GM19351 (cell line): ENCODE measurements at regions not wholly inside any gene's neighbourhood (a gene's known extent, or its start where the extent isn't known, plus 50 kb on each side); places are given as distances from the start of the nearest gene placed in this dataset.
"Not testable (repeated sequence)": the region's sequence is repeated elsewhere in the genome, so short reads cannot be mapped to it uniquely, and the experiment has no call there.

Source experiments
- ATAC-seq: cut with Tn5 transposase; IDR thresholded peaks from one replicate; pipeline ENCODE4 v1.9.1; 2021; ENCODE audit warnings: mild to moderate bottlenecking, moderate library complexity; ENCODE audit not compliant: unreplicated experiment

- ATAC-seq: no peak
Observed at GRCh38 chr11:87778357-87778756, 396.9 kb downstream of the RAB38 start.

DNA sequence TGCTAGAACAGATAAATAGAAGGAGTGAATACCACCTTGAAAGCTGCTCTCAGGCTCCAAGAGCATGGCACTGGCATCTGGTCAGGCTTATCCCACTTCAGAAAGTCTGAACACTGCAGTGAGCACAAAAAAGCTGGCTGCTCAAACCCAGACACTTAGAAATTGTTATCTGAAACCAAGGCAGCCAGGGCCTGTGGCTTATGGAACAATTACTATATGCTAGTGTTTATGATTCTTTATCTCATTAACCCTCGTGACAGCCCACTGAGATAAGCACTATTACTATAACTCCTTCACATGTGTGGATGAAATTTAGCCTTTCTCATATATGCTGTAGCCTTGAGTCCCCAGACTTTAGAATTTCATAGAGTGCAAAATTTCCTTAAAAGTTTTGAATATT is 400.2 kb downstream of the RAB38 start:
- ATAC-seq: no peak

- no peak for ATAC-seq
Observed at GRCh38 chr11:87769661-87770060, 405.6 kb downstream of the RAB38 start.

DNA sequence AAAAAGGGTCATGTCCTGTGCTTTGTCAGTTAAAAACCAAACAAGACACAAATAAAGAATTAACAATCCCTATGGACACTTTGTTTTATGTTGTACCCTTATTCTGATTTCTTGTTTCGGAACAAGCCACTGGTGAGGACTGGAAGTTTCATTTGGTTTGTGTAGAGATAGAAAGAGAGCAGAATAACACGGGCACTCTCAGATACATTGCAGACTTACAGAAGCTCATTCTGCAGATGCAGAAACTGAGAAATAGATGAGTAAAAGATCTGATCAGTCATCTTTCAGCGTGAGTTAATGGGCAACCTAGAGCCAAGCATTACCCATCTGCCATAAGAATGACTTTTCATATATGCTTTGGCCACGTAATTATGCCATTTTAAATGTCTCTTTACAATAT is 407.6 kb downstream of the RAB38 start:
- ATAC-seq: no peak

DNA sequence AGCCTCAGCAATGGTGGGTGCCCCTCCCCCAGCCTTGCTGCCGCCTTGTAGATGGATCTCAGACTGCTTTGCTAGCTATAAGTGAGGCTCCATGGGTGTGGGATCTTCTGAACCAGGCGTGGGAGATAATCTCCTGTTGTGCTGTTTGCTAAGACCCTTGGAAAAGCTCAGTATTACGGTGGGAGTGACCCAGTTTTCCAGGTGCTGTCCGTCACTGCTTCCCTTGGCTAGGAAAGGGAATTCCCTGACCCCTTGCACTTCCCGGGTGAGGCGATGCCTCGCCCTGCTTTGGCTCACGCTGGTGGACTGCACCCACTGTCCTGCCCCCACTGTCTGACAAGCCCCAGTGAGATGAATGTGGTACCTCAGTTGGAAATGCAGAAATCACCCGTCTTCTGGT is 411.2 kb downstream of the RAB38 start:
- ATAC-seq: not testable (repeated sequence)

DNA sequence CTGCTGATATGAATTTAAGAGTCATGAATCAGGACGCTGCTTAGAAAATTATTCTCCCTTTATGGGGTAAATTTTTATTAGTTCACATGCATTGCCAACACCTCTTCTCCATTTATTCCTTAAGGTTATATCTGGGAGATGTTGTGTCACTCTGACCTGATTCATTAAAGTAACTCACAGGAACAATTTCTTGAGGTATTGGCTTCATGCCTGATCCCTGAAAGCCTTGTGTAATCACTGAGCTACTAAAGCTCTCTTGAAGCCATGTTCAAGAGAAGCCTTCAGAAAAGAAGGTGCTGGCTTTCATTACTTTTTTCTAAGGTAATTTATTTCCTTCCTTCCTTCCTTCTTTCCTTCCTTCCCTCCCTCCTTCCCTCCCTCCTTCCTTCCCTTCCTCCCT is 420.6 kb downstream of the RAB38 start:
- no peak for ATAC-seq

GRCh38 chr11:87753143-87753542 is 422.1 kb downstream of the RAB38 start:
- no peak for ATAC-seq

DNA sequence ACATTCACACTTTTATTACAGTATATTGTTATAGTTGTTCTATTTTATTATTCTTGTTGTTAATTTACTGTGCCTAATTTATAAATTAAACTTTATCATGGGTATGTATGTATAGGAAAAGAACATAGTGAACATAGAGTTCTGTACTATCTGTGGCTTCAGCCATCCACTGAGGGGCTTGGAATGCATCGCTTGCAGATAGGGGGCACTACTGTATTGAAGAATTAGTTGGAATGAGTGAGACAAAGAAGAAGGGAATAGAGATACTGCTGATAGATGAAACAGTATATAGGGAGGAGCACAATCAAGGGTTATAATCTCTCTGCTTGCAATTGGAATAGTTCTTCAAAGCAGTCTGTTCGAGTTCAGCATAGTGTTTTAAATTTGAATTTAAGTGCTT is 432.2 kb downstream of the RAB38 start:
- ATAC-seq: no peak

DNA sequence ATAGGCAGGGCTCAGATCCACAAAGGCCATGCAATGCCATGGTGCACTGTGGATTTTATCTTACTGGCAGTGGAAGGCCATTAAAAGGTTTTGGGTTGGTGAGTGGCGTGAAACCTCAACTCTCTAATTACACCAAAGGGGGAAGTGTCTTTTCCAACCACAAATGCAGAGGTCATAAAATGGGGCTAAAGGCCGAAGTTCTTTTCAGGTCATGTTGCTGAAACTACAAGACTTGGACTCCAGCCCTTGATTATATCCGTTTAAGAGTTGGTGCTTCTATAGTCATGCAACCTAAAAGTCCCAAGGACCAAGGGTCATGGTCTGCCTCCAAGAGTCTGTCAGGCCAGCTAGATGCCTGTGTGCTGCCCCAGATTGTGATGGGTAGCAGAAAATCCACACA is 434.3 kb downstream of the RAB38 start:
- ATAC-seq: no peak

GRCh38 chr11:87740451-87740850 is 434.8 kb downstream of the RAB38 start:
- no peak for ATAC-seq

DNA sequence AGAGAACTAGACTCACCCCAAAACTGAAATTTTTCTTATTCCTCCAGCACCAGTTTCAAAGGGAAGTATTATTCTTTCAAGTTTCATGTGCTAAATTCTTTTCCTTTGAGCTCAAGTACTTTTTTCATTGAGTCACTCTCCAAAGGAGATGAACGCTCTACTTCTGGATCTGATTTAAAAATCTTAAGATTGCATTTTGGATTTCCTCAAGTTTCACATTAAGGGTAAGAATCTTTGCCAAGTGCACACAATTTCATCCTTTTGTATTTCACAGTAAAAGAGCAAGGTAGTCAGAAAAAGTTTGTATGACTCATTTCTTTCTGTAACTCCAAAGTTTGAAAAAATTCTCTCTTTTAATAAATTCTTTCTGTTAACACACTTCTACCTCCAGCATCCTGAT is 435.5 kb downstream of the RAB38 start:
- no peak for ATAC-seq

DNA sequence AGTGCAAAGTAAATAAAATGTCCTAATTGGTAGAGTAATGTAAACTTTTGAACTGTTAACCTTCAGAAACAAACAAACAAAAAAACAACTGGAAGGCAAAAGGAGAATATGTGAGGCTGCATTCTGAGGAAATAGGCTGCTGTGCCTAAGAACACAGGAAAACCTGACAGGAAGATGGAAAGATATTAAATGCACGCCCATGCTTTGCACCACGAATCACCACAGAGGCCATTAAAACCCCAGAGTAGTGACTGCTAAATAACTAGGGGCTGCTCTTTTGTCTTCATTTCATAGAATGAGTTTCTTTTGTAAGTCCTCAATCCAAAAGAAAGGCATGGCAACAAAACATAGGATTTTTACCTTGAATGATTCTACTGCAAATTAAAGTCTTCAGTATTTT is 436.0 kb downstream of the RAB38 start:
- no peak for ATAC-seq

DNA sequence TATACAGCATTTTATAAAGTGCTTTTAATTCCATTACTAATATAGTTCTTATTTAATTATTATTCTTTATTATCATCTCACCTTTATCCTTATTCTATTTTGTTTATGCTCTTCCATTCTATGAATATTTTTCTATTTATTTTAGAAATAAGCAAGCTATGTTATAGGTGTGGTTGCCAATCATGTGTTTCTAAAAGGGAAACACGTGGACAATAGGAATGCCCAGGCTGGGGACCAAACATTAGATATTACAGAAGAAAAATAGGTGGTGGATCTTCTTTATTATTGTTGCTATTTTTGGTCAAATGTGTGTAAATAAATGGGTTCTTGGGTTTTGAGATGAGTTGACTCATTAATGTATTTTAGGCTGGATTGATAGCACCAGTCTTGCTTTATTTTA is 438.3 kb downstream of the RAB38 start:
- ATAC-seq: no peak

DNA sequence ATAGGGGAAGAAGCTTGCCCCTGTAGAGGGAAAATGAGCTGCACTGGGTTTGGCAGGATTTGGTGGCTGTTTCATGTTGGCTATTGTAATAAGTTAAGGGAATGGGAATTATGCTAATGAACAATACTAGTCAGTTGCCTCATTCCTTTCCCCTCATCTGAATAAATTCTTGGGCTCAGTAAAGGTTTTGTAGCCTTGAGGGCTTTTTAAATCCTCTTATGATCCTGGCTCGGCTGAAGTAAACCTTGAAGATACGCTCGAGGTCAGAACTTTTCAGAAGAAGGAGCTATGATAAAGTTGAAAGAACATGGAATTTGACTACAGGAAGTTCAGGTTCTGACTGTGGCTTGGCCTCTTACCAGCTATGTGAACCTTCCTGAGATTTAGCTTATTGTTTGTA is 448.7 kb downstream of the RAB38 start:
- no peak for ATAC-seq

DNA sequence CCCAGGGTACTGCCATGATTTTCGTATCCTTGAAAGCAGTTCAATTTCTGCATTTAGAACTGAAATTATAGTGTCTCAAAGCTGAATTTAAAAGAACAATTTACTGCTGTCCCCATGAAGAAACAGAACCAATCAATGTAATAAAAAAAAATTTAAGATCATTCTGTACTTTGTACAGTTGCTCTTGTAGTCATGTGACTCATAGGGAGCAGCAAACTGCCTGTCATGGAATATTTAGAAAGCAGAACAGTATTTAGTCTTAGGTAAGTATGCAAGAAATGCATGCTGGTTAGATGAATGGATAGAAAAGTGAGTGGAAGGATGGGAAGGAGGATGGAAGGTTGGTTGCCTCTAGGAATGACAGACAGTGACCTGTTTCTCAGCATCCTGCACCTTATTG is 450.9 kb downstream of the RAB38 start:
- ATAC-seq: no peak

- peak; percentile 75 for ATAC-seq
Observed at GRCh38 chr11:87722756-87723565, 452.3 kb downstream of the RAB38 start.

- no peak for ATAC-seq
Observed at GRCh38 chr11:87719326-87720073, 455.7 kb downstream of the RAB38 start.

GRCh38 chr11:87712802-87713202 is 462.4 kb downstream of the RAB38 start:
- no peak for ATAC-seq

DNA sequence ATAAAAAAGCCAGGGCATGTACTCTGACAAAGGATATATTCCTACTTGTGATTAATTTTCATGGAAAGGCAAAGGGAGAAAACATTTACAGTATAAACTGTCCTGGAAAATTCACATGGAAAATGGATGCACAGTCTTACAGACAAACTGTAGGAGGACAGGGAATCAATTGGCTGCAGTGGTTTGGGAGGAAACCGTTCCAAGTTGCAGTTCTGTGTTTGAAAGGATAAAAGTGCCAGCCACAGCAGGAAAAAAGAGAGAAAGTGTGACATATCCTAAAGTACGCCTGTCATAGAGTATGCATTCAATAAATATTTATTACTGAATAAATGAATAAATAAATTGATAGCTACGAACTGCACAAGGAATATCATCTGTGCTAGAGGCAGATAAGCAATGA is 462.9 kb downstream of the RAB38 start:
- ATAC-seq: no peak

DNA sequence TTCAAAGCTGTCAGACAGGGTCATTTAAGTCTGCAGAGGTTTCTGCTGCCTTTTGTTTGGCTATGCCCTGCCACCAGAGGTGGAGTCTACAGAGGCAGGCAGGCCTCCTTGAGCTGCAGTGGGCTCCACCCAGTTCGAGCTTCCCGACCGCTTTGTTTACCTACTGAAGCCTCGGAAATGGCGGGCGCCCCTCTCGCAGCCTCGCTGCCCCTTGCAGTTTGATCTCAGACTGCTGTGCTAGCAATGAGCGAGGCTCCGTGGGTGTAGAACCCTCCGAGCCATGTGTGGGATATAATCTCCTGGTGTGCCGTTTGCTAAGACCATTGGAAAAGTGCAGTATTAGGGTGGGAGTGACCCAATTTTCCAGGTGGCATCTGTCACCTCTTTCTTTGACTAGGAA is 471.7 kb downstream of the RAB38 start:
- not testable (repeated sequence) for ATAC-seq

DNA sequence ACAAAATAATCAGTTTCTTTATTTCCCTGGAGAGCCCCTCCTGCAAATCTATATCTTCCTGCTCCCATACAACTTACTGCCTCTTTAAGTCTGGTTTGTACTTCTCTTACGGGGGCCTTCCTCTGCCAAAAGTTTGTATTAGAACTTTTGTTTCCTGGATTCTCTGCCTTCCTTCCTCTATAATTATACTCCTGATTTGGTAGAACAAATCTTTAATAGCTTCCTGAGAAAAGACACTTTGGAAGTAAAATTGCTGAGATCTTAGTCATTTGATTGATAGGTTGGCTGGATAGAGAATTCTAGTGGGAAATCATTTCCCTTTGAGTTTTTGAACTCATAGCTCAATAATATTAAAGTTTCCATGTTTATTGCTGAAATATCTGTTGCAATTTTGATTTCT is 499.2 kb downstream of the RAB38 start:
- no peak for ATAC-seq

- no peak for ATAC-seq
Observed at GRCh38 chr11:87666730-87667129, 508.5 kb downstream of the RAB38 start.
